Small intestine (tissue), 7 donors: ENCODE measurements at regions not wholly inside any gene's neighbourhood (a gene's known extent, or its start where the extent isn't known, plus 50 kb on each side); places are given as distances from the start of the nearest gene placed in this dataset.
"Not testable (repeated sequence)": the region's sequence is repeated elsewhere in the genome, so short reads cannot be mapped to it uniquely, and the experiment has no call there.

Experiments used
- DNase-seq, 2 donors: peaks; one replicate each; pipeline versions ENCODE4 v3.0.0 to v3.0.0-alpha.2; 2013
- FAIRE-seq: peaks from 2 replicates; lab custom pipeline; 2012; peaks lifted over from hg19 to GRCh38; lab: Jason Lieb, UNC
- H3K27ac ChIP-seq, 3 donors: one replicate each; pipeline ENCODE4 v1.5.1; 2013; ENCODE audit warnings: low read length in 2 of 3, mild to moderate bottlenecking in 2 of 3, control low read depth in 1 of 3, inconsistent platforms in 1 of 3, low read depth in 1 of 3, moderate library complexity in 1 of 3
- H3K27me3 ChIP-seq, 3 donors: one replicate each; pipeline ENCODE4 v1.6.1; 2013; ENCODE audit warnings: low read length in 3 of 3, inconsistent platforms in 1 of 3; ENCODE audit not compliant: control insufficient read depth in 3 of 3, insufficient read depth in 3 of 3
- H3K36me3 ChIP-seq, 3 donors: one replicate each; pipeline ENCODE4 v1.6.1; 2013; ENCODE audit warnings: low read length in 3 of 3, inconsistent platforms in 1 of 3, low read depth in 1 of 3, mild to moderate bottlenecking in 1 of 3, moderate library complexity in 1 of 3; ENCODE audit not compliant: control insufficient read depth in 3 of 3, insufficient read depth in 2 of 3
- H3K4me1 ChIP-seq, 3 donors: one replicate each; pipeline ENCODE4 v1.6.1; 2013; ENCODE audit warnings: low read length in 2 of 3, inconsistent platforms in 1 of 3, low read depth in 1 of 3, mild to moderate bottlenecking in 1 of 3, moderate library complexity in 1 of 3; ENCODE audit not compliant: control insufficient read depth in 3 of 3, insufficient read depth in 2 of 3
- H3K4me3 ChIP-seq, 3 donors: one replicate each; pipeline ENCODE4 v1.5.1; 2013; ENCODE audit warnings: low read length in 3 of 3, control low read depth in 1 of 3, inconsistent platforms in 1 of 3, low read depth in 1 of 3, mild to moderate bottlenecking in 1 of 3, moderate library complexity in 1 of 3
- H3K9me3 ChIP-seq, 2 donors: one replicate each; pipeline ENCODE4 v1.6.1; 2013; ENCODE audit warnings: low read depth in 1 of 2, low read length in 1 of 2; ENCODE audit not compliant: control insufficient read depth in 2 of 2, insufficient read depth in 1 of 2
- WGBS, 3 donors: extraction: QIAGEN DNeasy Blood & Tissue Kit; methylation state at CpG; one replicate each; pipeline ENCODE4 v1.1.7; 2013; 5-methylcytosine and 5-hydroxymethylcytosine counted together
- donor health status: healthy with polysubstance abuse.
- donor health status: control.
- donor health status: control.
- donor health status: Bipolar disorder and iron deficiency.
- donor health status: healthy.

DNA sequence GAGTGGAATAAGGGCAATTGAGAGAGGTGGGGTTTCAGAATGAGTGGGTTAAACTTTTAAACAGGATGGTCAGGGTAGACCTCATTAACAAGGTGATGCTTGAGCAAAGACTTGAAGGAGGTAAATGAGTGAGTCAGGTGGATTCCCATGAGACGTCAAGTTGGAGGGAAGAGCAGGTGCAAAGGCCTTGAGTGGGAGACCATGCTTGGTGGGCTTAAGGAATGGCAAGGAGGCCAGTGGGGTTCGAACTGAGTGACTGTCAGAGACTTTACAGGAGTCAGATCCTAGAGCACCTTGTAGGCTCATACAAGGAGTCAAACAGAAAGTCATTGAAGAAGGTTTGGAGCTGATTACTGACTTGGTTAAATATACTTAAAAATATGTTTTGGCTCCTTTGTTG lies 284.1 kb downstream of the CYRIA start:
- H3K36me3 ChIP-seq = no peaks in the 10 kb centered on the region
- H3K27ac ChIP-seq = no peak overlapping the region
- H3K4me1 ChIP-seq = no peaks in the 10 kb centered on the region
- DNase-seq (no peak), FAIRE-seq (no peak)
- no peaks in the 10 kb centered on the region for H3K27me3 ChIP-seq
- WGBS, 3 donors = 76 to 88% (median 80%) methylated on average over 2 of the region's 2 CpGs
- H3K4me3 ChIP-seq = no peak overlapping the region
- peaks cover 0 to 3% of the 10 kb centered on the region in 2 donors for H3K9me3 ChIP-seq

GRCh38 chr2:16379901-16380300 lies 285.7 kb downstream of the CYRIA start:
- not testable (repeated sequence) for H3K9me3 ChIP-seq, H3K27ac ChIP-seq, H3K4me3 ChIP-seq, H3K27me3 ChIP-seq, FAIRE-seq, H3K4me1 ChIP-seq, H3K36me3 ChIP-seq, DNase-seq
- WGBS, 3 donors = 60 to 90% (median 78%) methylated on average over 5 of the region's 5 CpGs

DNA sequence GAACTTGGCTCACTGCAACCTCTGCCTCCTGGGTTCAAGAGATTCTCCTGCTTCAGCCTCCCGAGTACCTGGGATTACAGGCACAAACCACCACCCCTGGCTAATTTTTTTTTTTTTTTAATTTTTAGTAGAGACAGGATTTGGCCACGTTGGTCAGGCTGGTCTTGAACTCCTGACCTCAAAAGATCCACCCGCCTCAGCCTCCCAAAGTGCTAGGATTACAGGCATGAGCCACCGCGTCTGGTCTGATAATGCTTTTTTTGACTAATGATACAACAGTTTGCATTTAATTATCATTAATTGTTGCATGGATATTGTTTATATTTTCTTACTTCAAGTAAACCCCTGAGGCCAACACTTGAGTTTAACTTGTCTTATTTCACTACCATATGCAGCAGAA lies 286.6 kb downstream of the CYRIA start:
- H3K27ac ChIP-seq, FAIRE-seq, H3K27me3 ChIP-seq, H3K4me1 ChIP-seq, DNase-seq, H3K9me3 ChIP-seq, H3K36me3 ChIP-seq, H3K4me3 ChIP-seq: not testable (repeated sequence)
- WGBS, 3 donors = 74 to 90% (median 88%) methylated on average over 5 of the region's 5 CpGs

GRCh38 chr2:16378031-16378430 lies 287.6 kb downstream of the CYRIA start:
- Histone ChIP-seq H3K27ac (no peak overlapping the region), H3K36me3 (no peaks in the 10 kb centered on the region), H3K27me3 (no peaks in the 10 kb centered on the region), H3K4me3 (no peak overlapping the region), H3K4me1 (no peaks in the 10 kb centered on the region), H3K9me3 (peaks cover 0 to 3% of the 10 kb centered on the region in 2 donors)
- no peak for DNase-seq
- FAIRE-seq = no peak
- 67 to 89% (median 76%) methylated on average over 2 of the region's 2 CpGs for WGBS, 3 donors

DNA sequence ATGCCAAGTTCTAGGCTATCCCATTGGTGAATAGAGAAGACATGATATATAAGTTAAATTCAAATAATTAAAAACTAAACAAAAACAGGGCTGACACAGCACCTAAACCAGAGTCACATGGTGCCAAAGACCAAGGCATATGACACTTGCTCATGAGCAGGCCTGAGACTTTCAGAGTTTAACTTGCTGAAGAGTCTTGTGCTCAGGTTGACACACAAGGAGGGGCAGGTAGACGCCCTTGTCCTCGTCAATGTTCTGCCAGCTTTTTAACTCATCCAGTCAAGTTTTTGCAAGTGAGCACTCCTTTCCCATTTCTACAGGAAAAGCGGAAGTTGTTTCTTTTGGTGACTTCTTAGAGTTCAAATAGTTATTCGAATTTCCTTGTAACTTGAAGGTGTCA lies 289.7 kb downstream of the CYRIA start:
- no peak overlapping the region for H3K27ac ChIP-seq
- no peaks in the 10 kb centered on the region for H3K27me3 ChIP-seq
- no peaks in the 10 kb centered on the region for H3K4me1 ChIP-seq
- no peaks in the 10 kb centered on the region for H3K36me3 ChIP-seq
- WGBS, 3 donors = 77 to 86% (median 83%) methylated on average over 4 of the region's 4 CpGs
- no peak for DNase-seq
- H3K9me3 ChIP-seq = peaks cover 0 to 6% of the 10 kb centered on the region in 2 donors
- no peak for FAIRE-seq
- no peak overlapping the region for H3K4me3 ChIP-seq

GRCh38 chr2:16375351-16375750 lies 290.3 kb downstream of the CYRIA start:
- no peak for FAIRE-seq
- 85 to 92% (median 87%) methylated on average over 2 of the region's 2 CpGs for WGBS, 3 donors
- H3K27ac ChIP-seq = no peak overlapping the region

GRCh38 chr2:16374671-16375070 lies 291.0 kb downstream of the CYRIA start:
- no peaks in the 10 kb centered on the region for H3K36me3 ChIP-seq
- FAIRE-seq = no peak
- no peak overlapping the region for H3K4me3 ChIP-seq
- H3K27ac ChIP-seq = no peak overlapping the region
- DNase-seq = no peak
- peaks cover 0 to 3% of the 10 kb centered on the region in 2 donors for H3K9me3 ChIP-seq
- H3K4me1 ChIP-seq = no peaks in the 10 kb centered on the region
- H3K27me3 ChIP-seq = no peaks in the 10 kb centered on the region
- 82 to 90% (median 84%) methylated on average over 6 of the region's 6 CpGs for WGBS, 3 donors

More at GRCh38 chr2:16375351-16375750, 290.3 kb downstream of the CYRIA start:
- Histone ChIP-seq H3K9me3 (peaks cover 0 to 6% of the 10 kb centered on the region in 2 donors), H3K4me1 (no peaks in the 10 kb centered on the region), H3K36me3 (no peaks in the 10 kb centered on the region), H3K4me3 (no peak overlapping the region), H3K27me3 (no peaks in the 10 kb centered on the region)
- no peak for DNase-seq

DNA sequence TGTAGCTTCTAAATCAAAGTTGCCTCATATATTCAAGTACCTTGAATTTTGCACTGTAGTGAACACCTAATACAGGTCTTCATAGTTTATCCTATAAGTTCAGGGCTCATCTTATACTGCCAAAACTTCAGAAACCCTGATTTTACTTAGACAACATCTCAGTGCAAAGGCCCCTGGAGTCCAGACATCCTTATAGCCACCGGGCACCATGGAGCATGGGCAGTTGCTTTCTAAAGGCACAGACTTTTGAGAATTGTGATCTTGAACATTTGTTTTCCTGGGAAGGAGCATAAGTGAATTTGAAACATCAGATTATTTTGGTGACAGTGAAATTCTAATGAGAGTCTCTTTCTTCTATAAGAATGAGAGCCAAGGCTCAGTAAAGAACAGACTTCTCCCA lies 292.3 kb downstream of the CYRIA start:
- no peak for FAIRE-seq
- H3K27ac ChIP-seq = no peak overlapping the region
- peaks cover 0 to 3% of the 10 kb centered on the region in 2 donors for H3K9me3 ChIP-seq
- no peaks in the 10 kb centered on the region for H3K36me3 ChIP-seq
- H3K4me1 ChIP-seq = no peaks in the 10 kb centered on the region
- H3K27me3 ChIP-seq = no peaks in the 10 kb centered on the region
- 88 to 91% (median 89%) methylated on average over 1 of the region's 1 CpG for WGBS, 3 donors
- no peak for DNase-seq
- H3K4me3 ChIP-seq = no peak overlapping the region

- Histone ChIP-seq H3K4me1 (no peaks in the 10 kb centered on the region), H3K36me3 (no peaks in the 10 kb centered on the region), H3K27me3 (no peaks in the 10 kb centered on the region), H3K9me3 (peaks cover 0 to 3% of the 10 kb centered on the region in 2 donors), H3K4me3 (no peak overlapping the region), H3K27ac (no peak overlapping the region)
- DNase-seq (no peak), FAIRE-seq (no peak)
- 96 to 98% (median 97%) methylated on average over 6 of the region's 6 CpGs for WGBS, 3 donors
Measured at GRCh38 chr2:16371751-16372150, 293.9 kb downstream of the CYRIA start.
